ENCODE measurements at regions not wholly inside any gene's neighbourhood (a gene's known extent, or its start where the extent isn't known, plus 50 kb on each side); places are given as distances from the start of the nearest gene placed in this dataset.
"Not testable (repeated sequence)": the region's sequence is repeated elsewhere in the genome, so short reads cannot be mapped to it uniquely, and the experiment has no call there.

DNA sequence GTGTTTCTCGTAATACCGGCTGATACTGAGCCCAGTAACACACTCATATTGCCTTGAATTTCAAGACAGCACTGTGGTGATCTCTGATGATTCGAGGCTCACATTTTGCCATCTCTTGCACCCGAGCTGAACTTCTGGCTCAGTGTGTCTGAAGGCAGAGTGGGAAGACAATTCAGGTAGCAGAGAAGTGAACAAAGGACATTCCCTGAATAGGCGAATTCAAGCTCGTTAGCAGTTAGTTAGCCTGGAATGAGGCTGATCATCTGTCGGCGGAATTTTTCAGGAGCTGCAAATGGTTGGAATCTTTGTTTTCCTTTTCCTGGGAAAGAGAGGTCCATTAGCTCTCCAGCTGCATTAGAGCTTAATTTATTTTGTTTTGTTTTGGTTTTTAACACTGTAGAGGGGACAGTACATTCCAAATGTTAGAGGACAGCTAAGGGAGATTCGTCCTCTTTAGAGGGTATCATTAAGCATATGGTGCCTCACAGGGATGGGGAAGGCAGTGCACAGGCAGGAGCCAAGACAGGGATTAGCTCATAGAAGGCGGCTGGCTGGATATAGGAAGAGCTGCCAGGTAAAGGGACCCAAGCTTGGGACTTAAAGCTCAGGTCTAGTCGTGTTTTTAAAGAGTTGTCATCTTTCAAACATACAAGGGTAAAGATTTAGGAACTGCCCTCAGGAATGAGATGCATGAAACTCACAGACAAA, 119.7 kb upstream of the DLG1 start:
- intact Hi-C loops (cut with DNase I), result no loop called here
- ATAC-seq (no peak), DNase-seq (ENCODE audit: missing footprints) (no peak)

- intact Hi-C loops (cut with DNase I), result no loop called here
- no peak for DNase-seq (ENCODE audit: missing footprints)
- no peak for ATAC-seq
Measured at GRCh38 chr3:197417441-197417840, 119.0 kb upstream of the DLG1 start.

GRCh38 chr3:197411899-197412298, 113.5 kb upstream of the DLG1 start:
- ATAC-seq; DNase-seq (ENCODE audit: missing footprints); intact Hi-C loops (cut with DNase I): not testable (repeated sequence)

GRCh38 chr3:197410170-197410569, 111.8 kb upstream of the DLG1 start:
- intact Hi-C loops (cut with DNase I); DNase-seq (ENCODE audit: missing footprints); ATAC-seq: not testable (repeated sequence)

- intact Hi-C loops (cut with DNase I), result no loop called here
- ATAC-seq, result peak; percentile 70
- DNase-seq (ENCODE audit: missing footprints), result no peak
Measured at GRCh38 chr3:197408177-197408957, 110.0 kb upstream of the DLG1 start.

DNA sequence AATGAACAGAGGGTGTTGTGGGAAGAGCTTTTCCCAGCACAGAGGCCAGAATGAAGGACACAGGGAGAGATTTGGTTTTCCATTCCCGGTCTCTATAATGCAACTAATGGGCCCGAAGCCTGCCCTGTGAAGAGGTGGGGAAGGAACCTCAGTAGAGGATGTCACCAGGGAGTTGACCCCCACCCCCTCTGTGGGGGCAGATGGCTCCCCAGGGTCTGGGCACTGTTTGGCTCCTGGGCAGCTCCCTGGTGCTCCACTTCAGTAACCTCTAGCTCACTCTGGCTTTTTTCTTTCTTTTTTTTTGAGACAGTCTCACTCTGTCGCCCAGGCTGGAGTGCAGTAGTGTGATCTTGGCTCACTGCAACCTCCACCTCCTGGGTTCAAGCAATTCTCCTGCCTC, 109.1 kb upstream of the DLG1 start:
- ATAC-seq (no peak), DNase-seq (ENCODE audit: missing footprints) (no peak)
- intact Hi-C loops (cut with DNase I), result no loop called here

GRCh38 chr3:197407053-197407452, 108.6 kb upstream of the DLG1 start:
- ATAC-seq (no peak), DNase-seq (ENCODE audit: missing footprints) (no peak)
- intact Hi-C loops (cut with DNase I), result no loop called here

DNA sequence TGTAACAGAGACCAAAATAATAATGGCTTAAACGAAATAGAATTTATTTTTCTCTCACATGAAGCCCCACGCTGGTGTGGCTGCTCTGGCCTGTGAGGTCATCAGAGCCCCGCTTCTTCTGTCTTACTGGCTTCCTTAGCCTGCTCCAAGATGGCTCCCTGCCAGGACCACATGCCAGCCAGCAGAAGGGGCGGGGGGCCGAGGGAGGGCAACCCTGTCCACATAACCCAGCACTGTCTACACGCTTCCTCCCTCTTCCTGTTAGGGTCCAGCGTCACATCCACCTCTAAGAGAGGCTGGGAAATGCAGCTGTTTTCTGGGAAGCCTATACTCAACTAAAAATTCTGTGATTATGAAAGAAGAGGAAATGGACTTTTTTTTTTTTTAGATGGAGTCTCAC, 107.9 kb upstream of the DLG1 start:
- peak; percentile 80 for DNase-seq (ENCODE audit: missing footprints)
- intact Hi-C loops (cut with DNase I), result no loop called here

DNA sequence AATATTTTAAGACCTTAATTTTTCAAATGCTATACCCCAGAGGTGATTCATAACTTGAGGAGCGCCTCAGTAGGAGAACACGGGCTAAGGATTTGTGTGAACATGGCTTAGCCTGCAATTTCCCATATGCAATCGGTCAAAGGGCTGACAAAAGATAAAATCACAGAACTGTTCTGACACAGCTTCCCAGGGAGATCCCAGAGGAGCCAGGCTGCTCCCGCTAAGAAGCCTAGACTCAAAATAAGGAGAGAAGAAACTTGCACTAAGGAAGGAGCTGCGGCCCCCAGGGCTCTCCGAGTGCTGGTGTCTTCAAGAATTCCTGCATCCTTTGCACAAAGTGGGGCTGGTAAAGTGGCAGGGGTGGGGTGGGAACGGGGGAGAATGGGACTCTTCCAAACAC, 106.3 kb upstream of the DLG1 start:
- DNase-seq (ENCODE audit: missing footprints), result no peak
- peak; percentile 38 for ATAC-seq
- intact Hi-C loops (cut with DNase I), result no loop called here

More for the DNA sequence above, 107.9 kb upstream of the DLG1 start:
- peak; percentile 74 for ATAC-seq

- ATAC-seq, result no peak
- no peak for DNase-seq (ENCODE audit: missing footprints)
- intact Hi-C loops (cut with DNase I), result no loop called here
Measured at GRCh38 chr3:197404030-197404429, 105.6 kb upstream of the DLG1 start.

GRCh38 chr3:197402401-197402800, 104.0 kb upstream of the DLG1 start:
- intact Hi-C loops (cut with DNase I); DNase-seq (ENCODE audit: missing footprints); ATAC-seq: not testable (repeated sequence)

GRCh38 chr3:197399486-197399885, 101.1 kb upstream of the DLG1 start:
- DNase-seq (ENCODE audit: missing footprints) (no peak), ATAC-seq (no peak)
- intact Hi-C loops (cut with DNase I), result loop anchor here (5.0 kb wide), 1 partner anchor 33 kb away; no protein-coding TSS in a partner anchor

DNA sequence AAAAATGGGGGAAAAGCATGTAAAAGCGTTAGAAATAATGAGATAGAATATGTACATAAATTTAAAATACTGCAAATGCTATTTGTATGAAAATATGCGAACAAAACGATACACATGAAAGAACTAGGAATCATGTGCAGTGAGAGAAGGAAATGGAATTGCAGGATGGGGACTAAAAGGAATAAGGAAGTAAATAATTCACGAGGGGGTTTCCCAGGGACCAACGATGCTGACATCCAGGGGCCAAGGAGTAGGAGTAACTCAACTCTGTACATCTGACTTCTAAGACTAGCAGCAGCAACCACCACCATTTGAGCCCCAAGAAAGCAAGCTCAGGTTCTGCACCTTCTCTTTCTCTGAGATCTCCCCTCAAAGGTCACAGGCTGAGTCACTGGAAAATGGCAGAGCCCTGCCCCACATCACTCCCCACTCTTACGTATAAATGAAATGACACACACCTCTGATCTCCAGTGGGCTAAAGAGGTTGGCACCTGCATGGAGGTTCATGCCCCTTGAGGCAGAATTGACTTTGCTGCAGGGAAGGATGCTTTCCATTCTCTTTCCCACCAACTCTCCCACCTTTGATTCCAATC, 100.0 kb upstream of the DLG1 start:
- DNase-seq (ENCODE audit: missing footprints) (no peak), ATAC-seq (no peak)
- intact Hi-C loops (cut with DNase I), result loop anchor here (5.0 kb wide), 1 partner anchor 34 kb away; no protein-coding TSS in a partner anchor

DNA sequence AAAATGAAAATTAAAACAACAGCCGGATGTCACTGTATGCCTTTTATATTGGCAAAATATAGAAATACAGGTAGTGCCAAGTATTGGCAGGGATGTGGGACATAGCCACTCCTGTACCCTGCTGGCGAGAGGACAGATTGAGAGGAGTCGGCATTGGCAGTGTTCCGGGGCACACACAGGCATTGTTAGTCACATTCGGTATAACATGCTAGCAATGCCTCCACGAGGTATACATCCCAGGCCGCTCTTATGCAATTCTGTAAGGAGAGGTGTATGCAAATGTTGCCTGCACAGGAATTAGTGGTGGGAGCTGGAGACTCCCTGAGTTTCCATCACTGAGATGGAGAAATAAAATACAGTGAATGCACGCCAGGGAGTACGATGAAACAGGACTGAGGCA, 99.4 kb upstream of the DLG1 start:
- ATAC-seq (no peak), DNase-seq (ENCODE audit: missing footprints) (no peak)
- intact Hi-C loops (cut with DNase I), result loop anchor here (5.0 kb wide), 1 partner anchor 34 kb away; no protein-coding TSS in a partner anchor

DNA sequence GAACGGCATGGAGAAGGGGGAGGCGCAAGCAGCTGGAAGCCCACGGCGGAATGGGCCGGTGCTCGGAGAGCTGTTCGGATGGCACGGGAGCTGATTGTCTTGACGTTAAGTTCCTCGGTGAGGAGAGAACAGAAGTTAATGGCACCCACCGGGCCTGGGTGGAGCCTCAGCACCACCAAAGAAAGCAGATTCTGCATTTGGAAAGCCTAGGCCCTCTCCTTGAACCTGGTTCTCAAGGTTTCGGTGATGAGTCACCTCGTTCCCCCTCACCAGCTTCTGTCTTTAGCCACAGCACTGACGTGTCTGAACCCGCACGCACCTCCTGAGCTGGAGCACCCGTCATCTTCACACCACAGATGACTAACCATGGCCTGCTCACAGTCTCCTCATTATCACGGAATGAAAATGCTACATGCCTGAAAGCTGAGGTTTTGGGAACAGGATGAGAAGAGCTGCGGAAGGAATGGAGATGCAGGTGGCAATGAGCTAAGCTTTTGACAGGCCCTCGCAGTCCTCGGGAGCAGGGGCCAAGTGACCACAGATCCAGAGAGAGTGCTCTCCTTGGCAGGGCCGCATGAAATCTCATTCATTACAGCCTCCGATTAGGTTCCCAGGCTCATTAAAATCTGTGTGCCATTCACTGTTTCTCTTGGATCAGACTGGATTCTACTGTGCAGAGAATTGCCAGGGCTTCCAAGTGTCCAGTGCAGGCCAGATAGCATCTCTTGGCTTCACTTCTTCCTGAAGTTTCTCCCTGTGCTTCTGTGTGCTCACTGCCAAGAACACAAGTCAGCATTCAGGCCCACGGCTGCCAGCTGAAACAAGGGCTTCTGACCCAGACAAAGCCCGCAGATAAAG, 96.3 kb upstream of the DLG1 start:
- intact Hi-C loops (cut with DNase I), result loop anchor here (5.0 kb wide), 1 partner anchor 38 kb away; no protein-coding TSS in a partner anchor
- DNase-seq (ENCODE audit: missing footprints) (peak; percentile 83), ATAC-seq (peak; percentile 93)

- intact Hi-C loops (cut with DNase I); DNase-seq (ENCODE audit: missing footprints); ATAC-seq: not testable (repeated sequence)
Measured at GRCh38 chr3:197394126-197394463, 95.7 kb upstream of the DLG1 start.

GRCh38 chr3:197393711-197394110, 95.3 kb upstream of the DLG1 start:
- intact Hi-C loops (cut with DNase I), result no loop called here
- ATAC-seq (no peak), DNase-seq (ENCODE audit: missing footprints) (no peak)

GRCh38 chr3:197392961-197393360, 94.5 kb upstream of the DLG1 start:
- no peak for ATAC-seq
- no peak for DNase-seq (ENCODE audit: missing footprints)
- intact Hi-C loops (cut with DNase I), result no loop called here

DNA sequence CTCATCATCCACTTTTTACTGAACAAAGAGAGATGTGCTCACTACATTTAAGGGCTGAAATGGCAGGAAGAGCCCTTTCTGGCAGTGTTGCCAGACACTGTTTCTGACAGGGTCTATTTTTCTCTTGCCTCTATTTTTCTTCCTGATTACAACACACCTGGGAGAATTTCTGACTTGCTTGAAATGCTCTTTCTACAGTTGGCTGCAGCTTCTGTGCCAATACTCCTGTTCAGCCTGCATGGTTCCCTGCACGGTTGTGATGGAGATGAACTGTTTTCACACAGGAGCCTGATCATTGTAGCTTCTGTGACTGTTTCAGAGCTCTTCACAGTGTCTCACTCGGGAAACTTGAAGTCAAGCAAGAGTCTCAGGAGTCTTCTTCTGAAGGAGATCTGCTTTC, 83.0 kb upstream of the DLG1 start:
- ATAC-seq, result no peak
- no peak for DNase-seq (ENCODE audit: missing footprints)
- intact Hi-C loops (cut with DNase I), result no loop called here
